Hematopoietic multipotent progenitor cell treated with erythropoietin and hydrocortisone succinate and interleukin-3 and kit ligand, for 4 days (in vitro differentiated cells): ENCODE measurements at regions not wholly inside any gene's neighbourhood (a gene's known extent, or its start where the extent isn't known, plus 50 kb on each side); places are given as distances from the start of the nearest gene placed in this dataset.

Experiments
- DNase-seq: peaks from one replicate; pipeline ENCODE4 v3.0.0-alpha.2; 2015

GRCh38 chr17:56011406-56012131 is 141.7 kb upstream of the ANKFN1 start:
- DNase-seq, result no peak

- DNase-seq, result no peak
Measured at GRCh38 chr17:56018211-56018610, 135.1 kb upstream of the ANKFN1 start.

- DNase-seq, result no peak
Measured at GRCh38 chr17:56020369-56020768, 132.9 kb upstream of the ANKFN1 start.

GRCh38 chr17:56021681-56022190 is 131.5 kb upstream of the ANKFN1 start:
- no peak for DNase-seq

GRCh38 chr17:56023851-56024250 is 129.4 kb upstream of the ANKFN1 start:
- no peak for DNase-seq

GRCh38 chr17:56026915-56027314 is 126.4 kb upstream of the ANKFN1 start:
- DNase-seq, result no peak

GRCh38 chr17:56028837-56029236 is 124.4 kb upstream of the ANKFN1 start:
- DNase-seq, result no peak

GRCh38 chr17:56030009-56030624 is 123.2 kb upstream of the ANKFN1 start:
- DNase-seq, result no peak

GRCh38 chr17:56031636-56032035 is 121.6 kb upstream of the ANKFN1 start:
- DNase-seq, result no peak

- DNase-seq, result no peak
Measured at GRCh38 chr17:56034197-56034635, 119.1 kb upstream of the ANKFN1 start.

- no peak for DNase-seq
Measured at GRCh38 chr17:56038131-56038530, 115.1 kb upstream of the ANKFN1 start.

- no peak for DNase-seq
Measured at GRCh38 chr17:56045872-56046271, 107.4 kb upstream of the ANKFN1 start.

- no peak for DNase-seq
Measured at GRCh38 chr17:56047331-56047730, 105.9 kb upstream of the ANKFN1 start.

- DNase-seq, result no peak
Measured at GRCh38 chr17:56057869-56058268, 95.4 kb upstream of the ANKFN1 start.

- no peak for DNase-seq
Measured at GRCh38 chr17:56064506-56064905, 88.8 kb upstream of the ANKFN1 start.

- no peak for DNase-seq
Measured at GRCh38 chr17:56074361-56074890, 78.8 kb upstream of the ANKFN1 start.

- no peak for DNase-seq
Measured at GRCh38 chr17:56076980-56077379, 76.3 kb upstream of the ANKFN1 start.

- no peak for DNase-seq
Measured at GRCh38 chr17:56083475-56083874, 69.8 kb upstream of the ANKFN1 start.

- no peak for DNase-seq
Measured at GRCh38 chr17:56085576-56086267, 67.6 kb upstream of the ANKFN1 start.

GRCh38 chr17:56087199-56087598 is 66.1 kb upstream of the ANKFN1 start:
- no peak for DNase-seq

GRCh38 chr17:56096026-56096810 is 57.1 kb upstream of the ANKFN1 start:
- DNase-seq, result no peak

GRCh38 chr17:56098746-56099145 is 54.5 kb upstream of the ANKFN1 start:
- no peak for DNase-seq

GRCh38 chr17:56099649-56100048 is 53.6 kb upstream of the ANKFN1 start:
- DNase-seq, result no peak
